Endodermal cell (in vitro differentiated cells): ENCODE measurements at regions not wholly inside any gene's neighbourhood (a gene's known extent, or its start where the extent isn't known, plus 50 kb on each side); places are given as distances from the start of the nearest gene placed in this dataset.

Source experiments
- DNase-seq: peaks from one replicate; pipeline ENCODE4 v3.0.0-alpha.2; 2017
- H3K27ac ChIP-seq: 2 replicates; pipeline ENCODE4 v1.5.1; 2013; ENCODE audit warnings: mild to moderate bottlenecking, low read depth, low read length, moderate library complexity
- H3K27me3 ChIP-seq: 2 replicates; pipeline ENCODE4 v1.6.1; 2013; ENCODE audit warnings: mild to moderate bottlenecking, low read length, moderate library complexity; ENCODE audit not compliant: insufficient read depth, control insufficient read depth, poor library complexity, severe bottlenecking
- H3K36me3 ChIP-seq: 2 replicates; pipeline ENCODE4 v1.7.0; 2013; ENCODE audit warnings: mild to moderate bottlenecking, low read length, moderate library complexity; ENCODE audit not compliant: control insufficient read depth, insufficient read depth
- H3K4me1 ChIP-seq: one replicate; pipeline ENCODE4 v1.7.0; 2013; ENCODE audit warnings: low read length; ENCODE audit not compliant: control insufficient read depth, insufficient read depth
- H3K4me3 ChIP-seq: 2 replicates; pipeline ENCODE4 v1.5.1; 2013; ENCODE audit warnings: mild to moderate bottlenecking, low read length, moderate library complexity
- H3K9ac ChIP-seq: 2 replicates; pipeline ENCODE4 v1.6.1; 2013; ENCODE audit warnings: mild to moderate bottlenecking, low read length, moderate library complexity; ENCODE audit not compliant: poor library complexity, severe bottlenecking; ENCODE audit errors: extremely low read depth
- H3K9me3 ChIP-seq: 2 replicates; pipeline ENCODE4 v1.6.1; 2013; ENCODE audit warnings: mild to moderate bottlenecking, low read length, moderate library complexity; ENCODE audit not compliant: control insufficient read depth
- H3K27ac Mint-ChIP-seq: 2 replicates; pipeline ENCODE4 v1.8.0; 2020; ENCODE audit warnings: mixed read lengths
- H3K27me3 Mint-ChIP-seq: 2 replicates; pipeline ENCODE4 v1.8.0; 2021; ENCODE audit warnings: mild to moderate bottlenecking, mixed read lengths; ENCODE audit not compliant: insufficient read depth
- H3K36me3 Mint-ChIP-seq: 2 replicates; pipeline ENCODE4 v1.8.0; 2020; ENCODE audit warnings: low read depth, mixed read lengths
- H3K4me1 Mint-ChIP-seq: 2 replicates; pipeline ENCODE4 v1.8.0; 2020; ENCODE audit warnings: mixed read lengths
- H3K4me3 Mint-ChIP-seq: 2 replicates; pipeline ENCODE4 v1.8.0; 2020; ENCODE audit warnings: mild to moderate bottlenecking, moderate library complexity, mixed read lengths
- H3K9me3 Mint-ChIP-seq: 2 replicates; pipeline ENCODE4 v1.8.0; 2020; ENCODE audit warnings: mild to moderate bottlenecking, mixed read lengths
- CTCF ChIP-seq: fragments of 200-600 bp; sonication (generic); conservative IDR thresholded peaks from 2 replicates; pipeline ENCODE4 v1.5.0; 2021; ENCODE audit warnings: antibody characterized with exemption, mild to moderate bottlenecking
- WGBS, 2 experiments: methylation state at CpG; one replicate each; pipeline versions ENCODE4 v1.1.5 to v1.1.7; 2013; ENCODE audit warnings: missing lambda C conversion rate in 2 of 2, mixed read lengths in 1 of 2; ENCODE audit not compliant: insufficient coverage in 1 of 2, insufficient read length in 1 of 2; 5-methylcytosine and 5-hydroxymethylcytosine counted together

DNA sequence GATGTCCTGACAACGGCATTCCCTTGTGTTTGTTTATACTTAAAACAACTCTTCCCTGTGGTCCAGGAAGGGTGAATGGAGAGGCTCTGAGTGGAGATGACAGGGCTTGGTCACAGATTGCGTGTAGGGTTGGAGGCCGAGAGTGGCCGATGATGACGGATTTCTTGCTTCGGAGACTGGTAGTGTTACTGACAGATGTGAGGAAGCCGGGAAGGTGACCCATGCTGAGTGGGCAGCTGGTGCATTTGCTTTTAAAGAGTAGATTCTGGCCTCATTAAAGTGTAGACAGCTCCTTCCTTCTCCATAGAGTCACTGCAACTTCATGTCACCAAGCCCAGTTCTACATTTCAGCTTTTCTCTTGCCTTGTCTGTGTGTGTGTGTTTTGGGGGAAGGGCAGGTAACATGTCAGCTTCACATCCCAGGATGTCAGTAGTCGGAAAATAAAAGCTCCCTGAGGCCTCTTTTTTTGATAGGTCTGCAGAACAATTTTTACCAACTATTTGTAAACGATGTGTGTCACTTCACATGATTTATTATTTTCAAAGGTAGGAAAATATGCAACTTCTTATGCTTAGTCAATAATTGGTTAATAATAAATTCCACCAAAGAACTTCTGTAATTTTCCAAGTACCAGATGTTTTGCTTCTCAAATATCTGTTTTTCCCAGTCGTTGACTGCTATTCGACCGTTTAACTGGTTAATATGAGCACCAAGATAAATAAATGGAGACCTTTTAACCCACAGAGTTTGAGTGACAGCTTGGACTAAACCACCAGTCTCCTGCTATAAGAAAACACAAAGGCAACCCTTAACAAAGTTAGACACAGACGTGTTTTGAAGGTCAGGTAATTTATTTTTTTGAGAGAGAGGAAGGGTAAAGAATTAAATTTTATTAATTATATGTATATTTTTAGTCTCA lies 436.9 kb downstream of the SLC4A3 start:
- 77 to 92% methylated on average over 5 to 12 of the region's 13 CpGs for WGBS, 2 experiments
- Histone ChIP-seq H3K9ac (no peak overlapping the region), H3K27me3 (no peaks in the 10 kb centered on the region), H3K9me3 (no peaks in the 10 kb centered on the region), H3K4me1 (no peaks in the 10 kb centered on the region), H3K27ac (no peak overlapping the region), H3K4me3 (no peak overlapping the region), H3K36me3 (no peaks in the 10 kb centered on the region)
- Mint-ChIP-seq H3K4me3 (no peak overlapping the region), H3K36me3 (no peaks in the 10 kb centered on the region), H3K27me3 (peaks cover 8% of the 10 kb centered on the region), H3K4me1 (peaks cover 12% of the 10 kb centered on the region), H3K27ac (no peak overlapping the region), H3K9me3 (no peaks in the 10 kb centered on the region)
- no peak for DNase-seq
- TF ChIP-seq CTCF, result no peak

- Histone ChIP-seq H3K36me3 (no peaks in the 10 kb centered on the region), H3K9ac (no peak overlapping the region), H3K4me3 (no peak overlapping the region), H3K27ac (no peak overlapping the region), H3K4me1 (no peaks in the 10 kb centered on the region), H3K9me3 (no peaks in the 10 kb centered on the region), H3K27me3 (no peaks in the 10 kb centered on the region)
- H3K36me3 Mint-ChIP-seq, result no peaks in the 10 kb centered on the region
- H3K27me3 Mint-ChIP-seq, result peaks cover 8% of the 10 kb centered on the region
- H3K4me3 Mint-ChIP-seq, result no peak overlapping the region
- H3K4me1 Mint-ChIP-seq, result peaks cover 12% of the 10 kb centered on the region
- no peak for DNase-seq
- no peaks in the 10 kb centered on the region for H3K9me3 Mint-ChIP-seq
- H3K27ac Mint-ChIP-seq, result no peak overlapping the region
- 100% methylated on average over 2 of the region's 2 CpGs; no CpG with 5 or more reads in 1 of the 2 experiments for WGBS, 2 experiments
- no peak for TF ChIP-seq CTCF
These were observed 438.2 kb downstream of the SLC4A3 start for GRCh38 chr2:220065581-220065980.

DNA sequence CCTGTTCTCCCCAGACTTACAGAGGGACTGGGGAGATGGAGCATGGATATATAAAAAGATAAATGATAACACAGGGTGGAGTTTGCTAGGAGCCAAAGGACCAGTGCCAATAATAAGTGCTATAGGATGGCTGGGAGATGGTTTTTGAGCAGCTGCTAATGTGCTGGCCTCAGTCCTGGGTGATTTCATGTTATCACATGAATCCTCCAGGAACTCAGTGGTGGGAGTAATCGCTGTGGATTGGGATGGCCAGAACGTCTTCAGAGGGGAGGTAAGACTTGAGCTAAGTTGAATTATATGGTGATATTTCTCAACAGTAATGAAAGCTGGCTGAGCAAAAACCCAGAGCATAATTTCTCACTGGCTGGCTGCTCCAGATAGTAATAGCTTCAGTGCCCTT lies 441.4 kb downstream of the SLC4A3 start:
- WGBS, 2 experiments, result 91 to 93% methylated on average over 2 of the region's 2 CpGs
- Histone ChIP-seq H3K27ac (no peak overlapping the region), H3K9ac (no peak overlapping the region), H3K4me3 (no peak overlapping the region), H3K9me3 (no peaks in the 10 kb centered on the region), H3K4me1 (peaks cover 9% of the 10 kb centered on the region), H3K27me3 (peaks cover 12% of the 10 kb centered on the region), H3K36me3 (no peaks in the 10 kb centered on the region)
- DNase-seq, result no peak
- Mint-ChIP-seq H3K36me3 (no peaks in the 10 kb centered on the region), H3K27ac (no peak overlapping the region), H3K9me3 (no peaks in the 10 kb centered on the region), H3K4me1 (peaks cover 22% of the 10 kb centered on the region), H3K4me3 (no peak overlapping the region), H3K27me3 (no peaks in the 10 kb centered on the region)
- no peak for TF ChIP-seq CTCF
